ENCODE measurements at regions not wholly inside any gene's neighbourhood (a gene's known extent, or its start where the extent isn't known, plus 50 kb on each side); places are given as distances from the start of the nearest gene placed in this dataset.

DNA sequence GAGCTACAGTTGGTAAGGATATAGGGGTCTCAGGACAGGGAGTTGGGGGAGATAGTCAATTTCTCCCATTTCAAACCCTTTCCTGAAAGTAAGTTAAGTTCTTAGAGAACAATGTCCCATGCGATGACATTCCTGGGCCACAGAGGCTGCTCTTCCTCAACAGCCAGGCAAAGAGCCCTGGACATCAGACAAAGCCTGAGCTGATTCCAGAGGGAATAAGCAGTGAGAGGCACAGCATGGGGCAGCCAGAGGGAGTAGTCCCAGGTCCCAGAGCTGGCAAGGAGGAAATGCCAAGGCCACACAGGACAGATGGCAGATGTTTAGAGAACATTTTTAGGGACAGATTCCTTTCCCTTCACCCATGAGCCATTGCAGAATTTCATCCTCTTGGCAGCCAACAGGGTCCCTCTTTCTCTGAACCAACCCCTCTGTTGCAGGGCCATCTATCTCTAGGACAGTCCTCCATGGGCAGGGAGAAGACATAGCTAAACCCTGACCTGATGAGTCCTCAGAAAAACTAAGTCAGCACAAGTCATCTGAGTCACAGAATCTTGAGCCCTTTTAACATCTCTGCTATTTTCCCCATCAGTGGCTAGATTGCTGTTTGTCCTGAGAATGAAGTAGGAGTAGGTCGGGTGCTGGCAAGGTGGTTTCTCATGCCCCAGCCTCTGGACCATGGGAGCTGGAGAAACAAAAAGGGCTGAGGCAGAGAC, 60.3 kb upstream of the CALM2 start:
- Histone ChIP-seq H3K27ac (no peak overlapping the region), H3K9me3 (no peaks in the 10 kb centered on the region), H3K27me3 (no peaks in the 10 kb centered on the region), H3K4me1 (peaks cover 0 to 17% of the 10 kb centered on the region in 2 donors), H3K36me3 (no peaks in the 10 kb centered on the region), H3K4me3 (no peak overlapping the region)
- no peak for DNase-seq (ENCODE audit: low spot score)
- no peak for TF ChIP-seq CTCF (IDR thresholded peaks at IDR 0.05)

- no peak for DNase-seq (ENCODE audit: low spot score)
- TF ChIP-seq CTCF (IDR thresholded peaks at IDR 0.05): no peak
- no peaks in the 10 kb centered on the region for H3K36me3 ChIP-seq
- no peaks in the 10 kb centered on the region for H3K9me3 ChIP-seq
- H3K27ac ChIP-seq: no peak overlapping the region
- H3K4me1 ChIP-seq: peaks cover 0 to 27% of the 10 kb centered on the region in 2 donors
- no peak overlapping the region for H3K4me3 ChIP-seq
- no peaks in the 10 kb centered on the region for H3K27me3 ChIP-seq
Observed at GRCh38 chr2:47235132-47235531, 58.8 kb upstream of the CALM2 start.

DNA sequence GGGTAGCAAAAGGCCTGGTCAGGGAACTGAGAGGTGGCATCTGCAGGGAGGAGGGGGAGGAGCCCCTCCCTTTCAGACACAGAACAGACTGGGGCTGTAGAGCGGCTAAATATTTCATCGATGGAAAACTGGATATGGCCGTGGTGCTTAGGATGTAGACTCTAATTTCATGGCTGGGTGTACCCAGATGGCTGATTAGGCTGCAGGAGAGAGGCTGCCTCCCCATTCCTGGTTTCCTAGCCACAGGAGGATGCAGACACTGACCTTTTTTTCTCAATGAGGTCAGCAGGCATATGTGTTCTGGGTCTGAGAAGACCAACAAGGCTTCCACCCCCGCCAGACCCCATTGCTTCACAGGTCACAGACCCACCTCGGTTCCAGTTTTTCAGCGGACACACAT, 58.1 kb upstream of the CALM2 start:
- no peak for DNase-seq (ENCODE audit: low spot score)
- H3K27me3 ChIP-seq: no peaks in the 10 kb centered on the region
- H3K36me3 ChIP-seq: no peaks in the 10 kb centered on the region
- no peaks in the 10 kb centered on the region for H3K9me3 ChIP-seq
- no peak overlapping the region for H3K4me3 ChIP-seq
- no peak for TF ChIP-seq CTCF (IDR thresholded peaks at IDR 0.05)
- no peak overlapping the region for H3K27ac ChIP-seq
- H3K4me1 ChIP-seq: peaks cover 0 to 30% of the 10 kb centered on the region in 2 donors

DNA sequence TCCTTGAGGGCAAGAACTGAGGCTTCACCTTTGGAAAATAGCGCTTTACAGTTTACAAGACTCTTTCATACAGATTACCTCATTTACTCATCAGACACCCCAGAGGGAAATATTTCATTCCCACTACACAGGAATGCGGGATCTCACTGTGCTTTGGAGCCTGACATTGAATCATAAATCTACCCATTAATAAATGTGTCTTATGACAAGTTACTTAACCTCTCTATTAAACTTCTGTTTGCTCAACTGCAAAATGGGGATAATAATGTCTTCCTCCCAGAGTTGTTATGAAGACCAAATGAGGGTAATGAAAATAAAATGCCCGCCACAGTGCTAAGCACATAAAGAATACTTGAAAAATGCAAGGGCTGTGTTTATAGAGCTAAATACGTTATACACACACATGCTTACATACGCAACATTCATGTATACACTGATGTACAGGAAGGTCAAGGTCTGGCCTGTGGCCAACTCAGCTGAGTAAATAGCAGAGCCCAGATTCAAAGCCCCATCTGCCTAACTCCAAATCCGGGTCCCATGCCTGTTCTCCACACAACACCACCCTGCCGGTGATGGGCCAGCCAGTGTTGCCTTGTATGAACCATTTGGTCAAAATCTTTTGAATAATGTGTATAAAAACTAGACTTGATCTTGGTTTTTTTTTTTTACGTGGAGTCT, 56.6 kb upstream of the CALM2 start:
- Histone ChIP-seq H3K27ac (no peak overlapping the region), H3K9me3 (no peaks in the 10 kb centered on the region), H3K4me3 (no peak overlapping the region), H3K4me1 (peaks cover 0 to 29% of the 10 kb centered on the region in 2 donors), H3K36me3 (no peaks in the 10 kb centered on the region), H3K27me3 (no peaks in the 10 kb centered on the region)
- TF ChIP-seq CTCF (IDR thresholded peaks at IDR 0.05): no peak
- DNase-seq (ENCODE audit: low spot score): no peak

DNA sequence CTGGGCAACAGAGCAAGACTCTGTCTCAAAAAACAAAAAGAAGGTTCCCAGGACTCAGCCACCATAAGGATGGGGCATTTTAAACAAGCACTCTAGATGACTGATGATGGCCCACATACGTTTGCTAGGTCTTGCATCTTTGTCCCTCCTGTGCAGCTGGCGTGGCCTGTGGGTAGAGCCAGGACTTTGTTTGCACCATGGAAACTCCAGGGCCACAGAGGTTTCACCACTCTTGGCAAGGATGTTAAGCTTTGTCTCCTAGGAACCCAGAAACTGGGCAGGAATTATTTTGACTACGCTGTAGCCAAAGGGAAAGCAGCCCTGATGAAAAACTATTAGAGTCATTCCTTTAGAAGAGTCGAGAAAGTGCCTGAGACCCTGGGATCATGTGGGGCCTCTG, 54.1 kb upstream of the CALM2 start:
- peak overlapping the region; percentile 50 to 55 for H3K27ac ChIP-seq
- DNase-seq (ENCODE audit: low spot score): peak; percentile 88

More for the DNA sequence above, 54.1 kb upstream of the CALM2 start:
- no peaks in the 10 kb centered on the region for H3K36me3 ChIP-seq
- H3K4me1 ChIP-seq: peaks cover 0 to 36% of the 10 kb centered on the region in 2 donors
- no peaks in the 10 kb centered on the region for H3K9me3 ChIP-seq
- no peaks in the 10 kb centered on the region for H3K27me3 ChIP-seq
- no peak for TF ChIP-seq CTCF (IDR thresholded peaks at IDR 0.05)
- no peak overlapping the region for H3K4me3 ChIP-seq
